ENCODE measurements at regions not wholly inside any gene's neighbourhood (a gene's known extent, or its start where the extent isn't known, plus 50 kb on each side); places are given as distances from the start of the nearest gene placed in this dataset.

DNA sequence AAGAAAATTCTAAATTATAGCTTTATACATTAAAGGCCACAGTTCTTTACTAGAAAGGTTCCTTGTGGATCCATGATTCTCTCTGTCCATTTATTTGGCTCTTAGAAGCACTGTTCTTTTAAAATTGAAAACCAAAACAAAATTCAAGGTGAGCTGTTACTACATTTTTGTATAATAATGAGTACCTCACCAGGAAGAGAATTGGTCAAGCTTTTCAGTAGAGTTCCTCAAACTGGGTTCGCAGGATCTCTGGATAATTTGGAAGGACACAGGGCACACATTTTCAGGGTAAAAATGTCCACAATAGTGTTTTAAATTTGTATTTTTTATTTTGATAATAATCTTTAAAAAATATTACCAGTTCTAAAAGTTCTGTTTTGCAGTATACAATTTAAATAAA is 93.0 kb downstream of the PPP1R3A start:
- no peak for DNase-seq (ENCODE audit: low read depth in 2 of 2)

DNA sequence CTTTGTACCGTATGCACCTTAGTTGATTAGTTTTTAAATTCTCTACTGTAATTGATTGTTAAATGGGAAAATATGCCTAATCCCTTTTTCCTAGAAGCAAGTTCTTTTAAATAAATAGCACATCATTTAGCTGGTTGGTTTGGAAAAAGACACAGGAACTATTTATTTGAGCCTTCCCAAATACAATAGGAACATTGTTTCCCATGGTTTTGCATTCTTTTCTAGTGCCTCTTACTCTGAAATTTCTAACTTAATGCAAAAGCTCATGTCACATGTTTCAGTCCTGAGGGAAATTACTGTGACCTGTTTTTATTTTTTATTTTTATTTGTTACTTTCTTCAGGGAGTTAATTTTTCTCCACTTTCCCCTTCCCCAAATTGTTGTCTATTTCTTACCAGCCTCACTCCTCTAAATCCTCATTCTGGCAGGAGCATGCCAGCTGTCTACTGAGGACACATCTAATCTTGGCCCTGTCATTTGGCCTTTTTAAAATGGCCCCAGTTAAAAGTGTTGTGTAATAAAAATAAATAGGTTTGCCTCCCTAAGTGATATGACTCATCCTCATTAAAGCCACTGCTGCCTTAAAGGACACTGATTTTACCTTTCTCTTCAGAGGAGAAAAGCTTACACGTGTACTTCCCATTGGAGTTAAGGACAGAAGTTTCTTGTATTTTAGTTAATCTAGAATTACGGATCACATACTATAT is 94.5 kb downstream of the PPP1R3A start:
- no peak for DNase-seq (ENCODE audit: low read depth in 2 of 2)

DNA sequence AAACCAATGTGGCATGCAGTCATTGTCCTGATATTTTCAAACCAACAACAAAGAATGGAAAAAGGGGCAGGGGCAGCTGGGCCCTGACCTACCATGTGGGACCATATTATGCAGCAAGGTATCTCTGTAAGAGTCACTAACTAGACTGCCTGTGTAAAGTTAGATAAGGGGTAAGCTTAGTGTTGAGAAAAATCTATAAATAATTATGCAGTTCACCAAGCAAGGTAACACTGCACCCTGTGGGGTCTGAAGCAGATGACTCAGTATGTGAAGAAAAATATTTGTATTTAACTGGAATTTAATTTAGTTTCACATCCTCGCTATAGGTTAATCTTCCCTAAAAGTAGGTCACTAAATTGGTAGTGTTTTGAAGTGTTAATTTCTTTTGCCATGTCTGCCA is 99.3 kb downstream of the PPP1R3A start:
- DNase-seq (ENCODE audit: low read depth in 2 of 2) = no peak

DNA sequence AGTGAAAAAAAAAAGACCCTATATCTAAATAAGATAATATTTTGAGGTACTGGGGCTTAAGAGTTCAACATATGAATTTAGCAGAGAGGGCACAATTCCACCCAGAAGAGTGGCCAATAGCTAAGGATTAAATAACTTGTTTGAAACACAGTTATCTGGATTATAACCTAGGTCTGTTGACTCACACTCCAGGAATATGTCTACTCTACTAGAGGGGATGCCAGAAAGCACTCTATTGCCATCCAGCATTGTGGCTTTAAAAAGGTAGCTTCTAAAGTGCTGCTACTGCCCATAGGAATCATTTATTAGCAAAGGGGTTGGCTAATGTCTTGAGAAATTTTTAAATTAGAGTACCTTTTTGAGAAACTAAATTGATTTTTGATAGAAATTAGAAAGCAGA is 102.2 kb downstream of the PPP1R3A start:
- no peak for DNase-seq (ENCODE audit: low read depth in 2 of 2)

DNA sequence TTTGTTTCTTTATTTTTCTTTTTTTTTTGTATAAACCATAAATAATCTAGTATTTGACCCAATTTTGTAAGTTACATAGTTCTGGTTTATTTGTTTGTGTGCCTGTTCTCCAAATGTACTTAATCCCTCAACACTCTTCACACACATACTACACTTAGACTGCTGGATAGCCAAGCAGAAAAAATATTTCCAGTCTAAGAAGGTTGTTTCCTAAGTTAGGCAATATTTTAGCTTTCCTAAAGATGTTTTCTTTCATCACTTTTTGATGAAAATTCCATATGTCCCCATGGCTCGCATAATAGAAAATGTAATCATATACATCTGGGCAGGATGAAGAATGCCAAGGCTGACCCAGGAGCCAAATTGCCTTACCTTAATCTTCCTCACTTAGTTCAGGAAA is 105.3 kb downstream of the PPP1R3A start:
- no peak for DNase-seq (ENCODE audit: low read depth in 2 of 2)

DNA sequence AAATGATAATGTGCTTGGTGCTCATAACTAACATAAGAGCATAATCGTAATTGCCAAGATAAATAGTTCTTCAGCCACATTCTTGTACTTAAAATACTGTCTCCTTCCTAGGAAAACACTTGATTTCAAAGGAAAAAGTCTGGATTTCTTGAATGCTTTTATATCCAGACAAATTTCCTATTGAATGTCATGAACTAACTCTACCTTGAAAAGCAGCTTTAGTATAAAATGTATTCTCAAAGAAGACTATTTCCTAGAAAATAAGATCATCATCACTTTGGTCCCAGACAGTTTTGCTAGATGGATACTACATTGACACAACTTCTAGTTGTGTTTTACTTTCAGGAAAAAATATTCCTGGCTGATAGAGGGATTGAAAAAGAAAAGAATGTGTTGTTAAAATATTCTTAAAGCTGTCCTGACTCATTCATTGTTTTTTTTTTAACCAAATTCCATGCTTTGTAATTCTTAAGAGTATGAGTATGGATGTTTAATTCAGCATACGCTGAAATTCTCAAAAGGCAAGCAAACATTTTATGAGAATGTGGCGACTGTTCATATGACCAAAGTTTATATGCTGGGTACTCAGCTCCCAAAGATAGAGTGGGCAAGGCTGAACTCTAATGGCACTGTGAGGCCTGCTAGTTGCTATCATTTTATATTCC is 106.1 kb downstream of the PPP1R3A start:
- no peak for DNase-seq (ENCODE audit: low read depth in 2 of 2)

DNA sequence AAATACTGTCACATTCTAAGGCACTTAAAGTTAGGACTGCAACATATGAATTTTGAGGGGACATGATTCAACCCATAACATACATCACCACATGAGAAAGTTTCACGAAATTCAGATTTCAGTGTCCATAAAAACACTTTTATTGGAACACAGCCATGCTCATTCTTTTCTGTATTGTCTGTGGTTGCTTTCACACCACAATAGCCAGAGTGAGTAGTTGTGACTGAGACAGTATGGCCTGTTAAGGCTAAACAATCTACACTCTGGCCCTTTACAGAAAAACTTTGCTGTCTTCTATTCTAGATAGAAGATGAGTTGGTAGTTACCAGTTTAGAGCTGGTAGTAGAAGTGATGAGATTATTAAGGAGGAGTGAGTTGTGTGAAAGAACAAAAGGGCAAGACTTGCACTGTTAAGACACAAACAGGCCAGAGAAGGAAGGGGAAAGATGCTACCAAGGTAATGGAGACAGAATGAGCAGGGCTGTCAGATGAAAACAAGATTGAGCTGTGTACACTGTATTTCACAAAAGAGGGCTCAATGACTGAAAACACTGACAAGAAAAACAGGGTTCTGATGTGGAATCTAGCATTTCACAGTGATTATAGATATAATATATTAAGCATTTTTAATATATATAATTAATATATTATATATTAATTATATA is 108.6 kb downstream of the PPP1R3A start:
- DNase-seq (ENCODE audit: low read depth in 2 of 2) = no peak

DNA sequence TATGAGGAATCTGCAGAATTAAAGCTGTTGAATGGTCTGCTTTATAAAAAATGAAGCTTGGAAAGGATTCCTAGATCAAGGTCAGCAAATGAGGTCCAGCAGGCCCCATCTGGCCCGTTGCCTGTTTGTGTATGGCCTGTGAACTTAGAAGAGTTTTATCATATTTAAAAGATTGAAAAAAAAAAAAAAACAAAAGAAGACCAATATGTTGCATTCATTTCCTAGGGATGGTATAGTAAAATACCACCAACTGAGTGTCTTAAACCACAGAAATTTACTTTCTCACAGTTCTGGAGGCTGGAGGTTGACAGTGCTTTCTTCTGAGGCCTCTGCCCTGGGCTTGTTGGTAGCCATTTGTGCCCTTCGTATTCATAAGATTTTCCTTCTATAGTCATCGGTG is 109.2 kb downstream of the PPP1R3A start:
- DNase-seq (ENCODE audit: low read depth in 2 of 2) = no peak

DNA sequence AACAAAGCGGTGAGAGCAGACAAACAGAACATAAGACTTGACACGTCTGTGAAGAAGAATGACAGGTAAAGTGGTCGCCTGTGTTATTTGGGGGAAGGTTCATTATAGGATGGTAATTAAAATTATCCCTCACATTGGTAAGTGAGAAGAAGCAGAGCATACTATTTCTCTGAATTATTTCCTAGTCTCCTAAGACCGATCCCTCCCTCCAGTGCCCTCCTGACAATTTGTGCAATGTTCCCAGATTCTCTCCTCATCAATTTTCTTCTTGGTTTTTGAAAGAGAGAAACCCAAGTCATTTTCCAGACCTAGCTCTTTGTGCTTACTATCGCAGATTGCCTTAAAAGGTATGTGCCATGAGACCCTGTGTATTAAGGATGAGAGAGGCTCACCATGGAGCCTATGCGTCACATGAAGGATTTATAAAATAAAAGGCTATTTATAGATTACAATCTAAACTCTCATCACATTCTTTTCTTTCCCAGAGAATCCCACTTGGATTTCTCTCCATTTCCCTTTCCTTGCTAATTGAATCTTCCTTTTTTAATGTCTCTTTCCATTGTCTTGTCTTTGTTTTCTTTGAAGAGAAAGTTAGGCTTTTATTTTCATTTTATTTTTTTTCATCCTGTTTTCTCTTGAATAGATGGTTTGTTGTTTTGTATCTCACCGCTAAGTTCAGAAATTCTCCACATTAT is 112.0 kb downstream of the PPP1R3A start:
- DNase-seq (ENCODE audit: low read depth in 2 of 2) = no peak

DNA sequence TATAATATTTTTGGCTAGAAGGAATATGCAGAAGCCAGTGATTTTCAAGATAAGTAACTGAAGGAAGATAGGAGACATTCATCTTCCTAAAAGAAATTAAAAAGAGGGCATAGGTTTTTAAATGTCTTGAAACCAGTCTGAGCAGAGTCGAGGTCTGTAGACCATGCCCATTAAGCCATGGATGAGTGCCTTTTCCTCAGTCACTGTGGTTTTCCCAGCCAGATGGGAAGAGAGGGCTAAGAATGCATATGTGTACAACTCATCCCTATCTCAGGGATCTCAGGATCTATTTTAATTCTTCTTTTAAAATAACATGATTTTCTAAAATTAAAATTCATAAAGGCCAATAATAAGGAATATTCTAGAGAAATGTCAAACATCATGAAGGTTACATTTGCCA is 112.8 kb downstream of the PPP1R3A start:
- DNase-seq (ENCODE audit: low read depth in 2 of 2) = no peak

DNA sequence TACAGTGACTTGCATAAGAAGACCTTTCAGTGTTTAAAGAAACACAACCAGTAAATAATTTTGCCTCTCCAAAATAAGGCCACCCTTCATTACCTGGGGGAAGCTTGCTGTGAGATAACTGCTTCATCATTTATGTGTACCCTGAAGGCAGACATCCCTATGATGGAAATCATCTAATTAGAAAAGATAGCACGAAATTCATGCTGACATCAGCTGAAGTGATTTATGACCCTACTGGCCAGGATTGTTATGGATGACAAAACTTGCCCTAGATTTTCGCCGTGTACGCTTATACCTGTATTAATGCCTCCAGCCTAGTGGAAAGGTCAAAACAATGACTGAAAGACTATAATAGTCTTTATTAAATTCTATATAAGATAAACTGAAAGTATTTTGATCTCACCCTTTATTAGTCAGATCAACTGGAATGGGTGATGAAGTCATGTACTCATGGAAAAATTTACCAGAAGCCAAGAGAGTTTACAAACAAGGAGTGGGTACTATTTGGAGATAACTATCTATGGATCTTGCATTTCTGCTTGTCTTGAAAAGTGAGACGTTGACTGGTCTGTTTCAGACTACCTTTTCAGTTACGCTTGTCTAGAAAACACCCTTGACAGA is 114.2 kb downstream of the PPP1R3A start:
- no peak for DNase-seq (ENCODE audit: low read depth in 2 of 2)

DNA sequence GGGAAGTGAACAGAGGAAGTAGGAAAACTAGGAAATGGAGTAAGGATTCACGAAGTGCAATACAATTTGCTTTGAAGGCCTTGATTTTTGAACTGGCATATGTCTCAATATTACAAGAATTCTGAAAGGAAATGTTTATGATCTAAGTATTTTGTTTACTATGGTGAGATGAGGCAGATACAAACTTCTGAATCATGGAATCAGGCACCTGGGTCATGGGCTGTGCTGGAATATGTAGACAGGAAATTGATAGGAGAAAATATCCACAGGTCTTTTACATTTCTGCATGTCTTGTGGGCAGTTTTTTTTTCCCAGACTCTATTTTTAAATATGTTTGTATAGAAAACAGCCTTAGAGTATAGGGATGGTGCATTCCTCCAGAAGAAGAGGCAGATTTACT is 117.1 kb downstream of the PPP1R3A start:
- no peak for DNase-seq (ENCODE audit: low read depth in 2 of 2)

DNA sequence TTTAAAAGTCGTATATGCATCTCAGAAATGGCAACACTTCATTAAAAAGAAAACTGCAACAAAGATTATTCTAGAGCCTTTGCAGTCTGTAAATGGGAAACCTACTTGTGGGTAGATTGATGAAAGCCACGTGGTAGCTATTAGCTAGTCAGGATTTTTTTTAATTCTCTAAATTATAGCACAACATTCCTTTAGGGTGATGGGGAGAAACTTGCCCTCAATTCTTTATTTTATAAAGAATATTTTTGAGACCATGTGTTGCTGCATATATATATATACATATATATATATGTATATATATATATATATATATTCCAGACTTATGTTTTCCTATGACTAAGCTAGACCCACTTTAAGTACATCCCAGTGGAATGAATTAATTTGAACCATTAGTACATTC is 118.0 kb downstream of the PPP1R3A start:
- no peak for DNase-seq (ENCODE audit: low read depth in 2 of 2)

DNA sequence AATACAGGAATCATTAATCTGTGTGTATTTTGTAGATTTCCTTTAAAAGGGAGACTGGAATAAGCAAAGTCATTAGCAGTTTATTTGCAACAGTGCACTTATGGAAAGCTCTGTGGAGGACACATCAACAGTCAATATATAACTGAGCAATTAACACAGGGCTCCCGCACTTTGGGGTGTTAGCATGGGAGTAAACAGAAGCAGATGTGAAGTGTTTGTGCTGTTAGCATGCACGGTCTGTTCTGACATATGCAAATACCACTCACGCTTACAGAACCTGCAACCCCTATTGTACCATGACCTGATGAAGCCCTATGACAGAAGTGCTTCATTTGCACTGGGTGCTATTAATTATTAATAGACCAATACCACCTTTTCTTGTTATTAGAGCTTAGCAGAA is 118.9 kb downstream of the PPP1R3A start:
- no peak for DNase-seq (ENCODE audit: low read depth in 2 of 2)

DNA sequence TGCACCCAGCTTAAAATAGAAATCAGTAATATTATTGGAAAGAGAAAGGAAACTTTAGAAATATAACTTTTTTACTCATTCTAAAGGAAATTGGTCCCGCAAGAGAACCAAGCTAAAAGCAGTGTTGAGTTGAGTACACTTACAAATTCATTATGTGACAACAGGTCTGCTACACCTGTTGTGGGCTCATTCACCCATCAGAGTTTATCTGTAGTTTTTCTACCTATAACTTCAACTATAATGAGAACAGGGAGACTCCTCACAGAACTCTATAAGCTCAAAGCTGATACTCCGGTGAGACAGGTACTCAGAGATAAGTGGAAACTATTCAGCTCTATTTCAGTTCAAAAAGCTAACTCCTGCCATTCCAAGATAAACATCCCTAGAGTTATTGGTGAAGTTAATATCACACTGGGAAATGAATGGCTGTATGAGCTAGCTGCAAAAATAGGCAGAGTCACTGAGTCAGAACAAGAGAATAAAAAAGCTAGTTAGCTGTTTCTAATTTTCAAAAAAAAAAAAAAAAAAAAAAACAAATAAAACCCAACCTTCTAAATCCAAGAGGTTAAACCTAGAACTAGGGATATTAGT is 121.3 kb downstream of the PPP1R3A start:
- no peak for DNase-seq (ENCODE audit: low read depth in 2 of 2)

DNA sequence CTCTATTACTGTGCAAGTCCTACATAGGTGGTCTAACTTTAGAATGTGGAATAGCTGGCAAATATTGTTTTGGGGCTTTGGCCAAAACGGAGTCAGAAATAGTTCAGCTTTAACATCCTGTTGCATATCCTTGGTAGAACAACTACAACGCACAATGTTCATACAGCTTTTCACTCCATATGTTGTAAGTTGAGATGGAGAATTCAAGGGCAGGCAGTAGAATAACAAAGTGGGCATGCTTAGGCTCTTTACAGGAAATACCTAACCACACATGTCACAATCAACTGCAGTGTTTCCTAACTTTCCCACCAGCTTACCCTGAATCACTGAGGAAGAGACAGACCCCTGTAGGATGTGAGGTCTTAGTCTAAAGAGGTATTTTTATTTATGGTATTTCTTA is 122.3 kb downstream of the PPP1R3A start:
- DNase-seq (ENCODE audit: low read depth in 2 of 2) = no peak

DNA sequence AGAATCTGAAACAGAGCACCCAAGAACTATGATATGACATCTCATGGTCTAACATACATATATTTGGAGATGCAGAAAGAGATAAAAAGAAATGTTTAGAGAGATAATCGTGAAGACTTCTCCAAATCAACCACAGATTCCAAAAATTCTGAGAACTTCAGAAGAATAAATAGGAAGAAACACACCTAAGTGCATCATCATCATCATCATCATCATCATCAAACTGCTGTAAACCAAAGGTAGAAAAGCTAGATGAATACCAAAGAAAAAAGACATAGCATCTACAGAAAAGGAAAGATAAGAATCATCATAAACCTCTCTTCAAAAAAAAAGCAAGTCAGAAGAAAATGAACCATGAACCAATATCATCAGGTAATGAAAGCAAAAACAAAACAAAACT is 124.2 kb downstream of the PPP1R3A start:
- DNase-seq (ENCODE audit: low read depth in 2 of 2) = no peak

DNA sequence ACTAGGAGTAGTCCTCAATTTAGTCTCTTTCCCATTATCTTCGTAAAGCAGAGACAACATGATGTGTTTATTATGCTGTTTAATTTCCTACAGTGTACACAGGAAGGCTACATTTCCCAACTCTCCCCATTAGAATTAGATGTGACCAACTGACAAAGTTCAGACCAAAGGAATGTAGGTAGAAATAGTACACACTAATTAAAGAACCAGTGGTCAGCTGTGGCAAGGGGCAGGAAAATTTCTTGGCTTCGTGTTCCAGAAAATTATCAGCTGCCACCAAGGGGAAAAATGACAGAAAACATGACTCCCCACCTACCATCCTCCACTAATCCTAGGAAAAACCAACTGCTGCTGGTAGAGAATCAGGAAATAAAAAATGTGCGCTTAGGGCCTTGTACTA is 125.6 kb downstream of the PPP1R3A start:
- no peak for DNase-seq (ENCODE audit: low read depth in 2 of 2)

DNA sequence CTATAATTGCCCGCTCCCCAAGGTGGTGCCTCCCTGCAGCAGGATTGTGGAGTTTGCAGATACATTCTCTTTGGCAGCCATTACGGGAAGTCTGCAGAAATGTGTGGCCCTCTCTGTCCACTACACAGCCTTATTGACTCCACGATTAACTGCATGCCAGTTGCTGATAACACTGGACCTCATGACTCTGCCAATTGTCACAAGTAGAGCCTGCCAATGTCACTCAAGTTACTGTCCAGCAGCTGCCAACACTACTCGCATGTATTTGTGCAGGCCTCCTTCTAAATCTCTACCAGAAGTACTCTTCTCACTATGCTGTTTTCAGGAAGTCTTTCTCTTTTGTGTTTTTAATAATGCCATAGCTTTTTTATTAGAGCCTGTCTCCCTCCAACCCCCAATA is 128.8 kb downstream of the PPP1R3A start:
- no peak for DNase-seq (ENCODE audit: low read depth in 2 of 2)

DNA sequence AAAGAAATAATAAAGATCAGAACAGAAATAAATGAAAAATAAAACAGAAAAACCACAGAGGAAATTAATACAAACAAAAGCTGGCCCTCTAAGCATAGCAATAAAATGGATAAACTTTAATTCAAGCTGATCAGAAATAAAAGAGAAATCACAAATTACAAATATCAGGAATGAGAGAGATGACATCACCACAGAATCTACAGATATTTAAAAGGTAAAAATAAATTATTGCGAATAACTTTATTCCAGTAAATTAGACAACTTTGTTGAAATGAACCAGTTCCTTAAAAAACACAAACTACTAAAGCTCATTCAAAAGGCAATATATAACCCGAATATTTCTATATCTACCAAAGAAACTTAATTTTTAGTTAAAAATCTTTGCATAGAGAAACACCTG is 131.7 kb downstream of the PPP1R3A start:
- DNase-seq (ENCODE audit: low read depth in 2 of 2) = no peak

DNA sequence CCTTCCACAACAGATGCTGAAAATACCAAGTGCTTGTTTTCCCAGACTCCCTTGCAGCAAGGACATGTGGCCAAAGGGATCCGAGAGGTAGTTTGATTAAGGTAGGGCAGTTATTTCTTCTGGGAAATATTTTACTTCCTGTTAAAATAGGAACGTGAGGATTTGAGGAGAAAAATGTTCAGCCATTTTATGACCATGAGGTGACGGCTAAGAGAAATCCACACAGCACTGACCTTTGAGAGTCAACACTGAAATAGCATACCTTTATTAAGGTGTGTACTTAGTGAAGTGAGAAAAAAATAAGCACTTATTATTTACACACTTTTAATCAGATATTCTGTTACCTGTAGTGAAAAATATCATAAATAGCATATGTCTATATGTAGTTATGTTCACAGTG is 133.9 kb downstream of the PPP1R3A start:
- no peak for DNase-seq (ENCODE audit: low read depth in 2 of 2)

DNA sequence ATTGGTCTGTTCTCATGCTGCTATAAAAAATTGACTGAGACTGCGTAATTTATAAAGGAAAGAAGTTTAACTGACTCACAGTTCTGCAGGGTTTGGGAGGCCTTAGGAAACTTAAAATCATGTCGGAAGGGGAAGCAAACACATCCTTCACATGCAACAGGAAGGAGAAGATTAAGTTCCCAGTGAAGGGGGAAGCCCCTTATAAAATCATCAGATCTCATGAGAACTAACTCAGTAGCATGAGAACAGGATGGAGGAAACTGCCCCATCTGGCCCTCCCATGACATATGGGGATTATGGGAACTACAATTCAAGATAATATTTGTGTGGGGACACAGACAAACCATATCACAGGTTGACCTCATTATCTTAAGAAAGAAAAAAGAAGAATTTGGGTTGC is 134.5 kb downstream of the PPP1R3A start:
- no peak for DNase-seq (ENCODE audit: low read depth in 2 of 2)
